Mesenchymal stem cell (in vitro differentiated cells and primary cell): ENCODE measurements at regions not wholly inside any gene's neighbourhood (a gene's known extent, or its start where the extent isn't known, plus 50 kb on each side); places are given as distances from the start of the nearest gene placed in this dataset.

ENCODE experiments used
- DNase-seq: peaks from one replicate; pipeline ENCODE4 v3.0.0-alpha.2; 2013
- H2AFZ ChIP-seq: one replicate; pipeline ENCODE4 v1.6.1; 2013; ENCODE audit warnings: low read depth, mild to moderate bottlenecking, control low read depth, inconsistent platforms, low read length, moderate library complexity
- H2AK5ac ChIP-seq: 2 replicates; pipeline ENCODE4 v1.6.1; 2013; ENCODE audit warnings: low read length, moderate library complexity, mild to moderate bottlenecking, inconsistent platforms; ENCODE audit not compliant: severe bottlenecking
- H2BK120ac ChIP-seq: one replicate; pipeline ENCODE4 v1.6.1; 2013; ENCODE audit warnings: low read depth, mild to moderate bottlenecking, inconsistent platforms, low read length, moderate library complexity
- H2BK12ac ChIP-seq, 2 experiments: one replicate each; pipeline ENCODE4 v1.6.1; 2013; ENCODE audit warnings: inconsistent platforms in 2 of 2, low read length in 2 of 2, mild to moderate bottlenecking in 2 of 2, moderate library complexity in 2 of 2, control low read depth in 1 of 2
- H2BK15ac ChIP-seq: one replicate; pipeline ENCODE4 v1.6.1; 2013; ENCODE audit warnings: mild to moderate bottlenecking, low read depth, inconsistent platforms; ENCODE audit not compliant: poor library complexity, severe bottlenecking
- H2BK5ac ChIP-seq: 2 replicates; pipeline ENCODE4 v1.6.1; 2013; ENCODE audit warnings: low read depth, mild to moderate bottlenecking, low read length, control low read depth, inconsistent platforms; ENCODE audit not compliant: poor library complexity, severe bottlenecking
- H3K14ac ChIP-seq, 2 experiments: one replicate each; pipeline ENCODE4 v1.6.1; 2013; ENCODE audit warnings: inconsistent platforms in 2 of 2, low read length in 2 of 2, control low read depth in 1 of 2, mild to moderate bottlenecking in 1 of 2, moderate library complexity in 1 of 2
- H3K18ac ChIP-seq, 2 experiments: one replicate each; pipeline ENCODE4 v1.6.1; 2013; ENCODE audit warnings: inconsistent platforms in 2 of 2, low read length in 2 of 2, control low read depth in 1 of 2, low read depth in 1 of 2, mild to moderate bottlenecking in 1 of 2
- H3K23ac ChIP-seq, 2 experiments: one replicate each; pipeline ENCODE4 v1.6.1; 2013; ENCODE audit warnings: inconsistent platforms in 2 of 2, low read length in 2 of 2, mild to moderate bottlenecking in 2 of 2, moderate library complexity in 2 of 2, control low read depth in 1 of 2
- H3K27ac ChIP-seq: 2 replicates; pipeline ENCODE4 v1.5.1; 2013; ENCODE audit warnings: mild to moderate bottlenecking, moderate library complexity, low read length, control low read depth, inconsistent platforms; ENCODE audit not compliant: poor library complexity, severe bottlenecking
- H3K27me3 ChIP-seq, 2 experiments: 2 replicates each; pipeline versions ENCODE4 v1.6.1 to v1.7.0; 2013; ENCODE audit warnings: low read length in 2 of 2, mild to moderate bottlenecking in 2 of 2, moderate library complexity in 2 of 2, control low read depth in 1 of 2, inconsistent platforms in 1 of 2; ENCODE audit not compliant: control insufficient read depth in 1 of 2, insufficient read depth in 1 of 2
- H3K36me3 ChIP-seq, 2 experiments: 2 replicates each; pipeline versions ENCODE4 v1.6.1 to v1.7.0; 2013; ENCODE audit warnings: low read length in 2 of 2, control low read depth in 1 of 2, inconsistent platforms in 1 of 2, low read depth in 1 of 2, mild to moderate bottlenecking in 1 of 2; ENCODE audit not compliant: insufficient read depth in 2 of 2, control insufficient read depth in 1 of 2
- H3K4ac ChIP-seq, 2 experiments: one replicate each; pipeline ENCODE4 v1.6.1; 2013; ENCODE audit warnings: inconsistent platforms in 2 of 2, low read length in 2 of 2, mild to moderate bottlenecking in 2 of 2, moderate library complexity in 2 of 2, control low read depth in 1 of 2, low read depth in 1 of 2
- H3K4me1 ChIP-seq: 2 replicates; pipeline ENCODE4 v1.6.1; 2013; ENCODE audit warnings: low read depth, low read length, control low read depth; ENCODE audit not compliant: control insufficient read depth, insufficient read depth
- H3K4me2 ChIP-seq: 2 replicates; pipeline ENCODE4 v1.6.1; 2013; ENCODE audit warnings: low read length, mild to moderate bottlenecking, inconsistent platforms; ENCODE audit not compliant: poor library complexity, severe bottlenecking
- H3K4me3 ChIP-seq, 2 experiments: 2 replicates each; pipeline versions ENCODE4 v1.5.1 to v1.7.0; 2013; ENCODE audit warnings: low read length in 2 of 2, mild to moderate bottlenecking in 2 of 2, control low read depth in 1 of 2, low read depth in 1 of 2; ENCODE audit not compliant: insufficient read depth in 1 of 2
- H3K79me1 ChIP-seq: replicated peaks from 2 replicates; pipeline ENCODE4 v1.6.1; 2013; ENCODE audit warnings: mild to moderate bottlenecking, control low read depth, low read length, inconsistent platforms; ENCODE audit not compliant: poor library complexity, severe bottlenecking
- H3K9ac ChIP-seq: 2 replicates; pipeline ENCODE4 v1.7.0; 2013; ENCODE audit warnings: mild to moderate bottlenecking, low read length, moderate library complexity
- H3K9me3 ChIP-seq: 2 replicates; pipeline ENCODE4 v1.7.0; 2013; ENCODE audit warnings: mild to moderate bottlenecking, low read length; ENCODE audit not compliant: control insufficient read depth
- H4K8ac ChIP-seq: one replicate; pipeline ENCODE4 v1.6.1; 2013; ENCODE audit warnings: inconsistent platforms, mild to moderate bottlenecking, low read length, moderate library complexity
- H4K91ac ChIP-seq: one replicate; pipeline ENCODE4 v1.6.1; 2013; ENCODE audit warnings: mild to moderate bottlenecking, low read length, inconsistent platforms
- WGBS: methylation state at CpG from one replicate; pipeline ENCODE4 v1.1.7; 2013; ENCODE audit warnings: mixed read lengths; 5-methylcytosine and 5-hydroxymethylcytosine counted together

GRCh38 chr5:154576429-154576806 is 98.4 kb upstream of the HAND1 start:
- Histone ChIP-seq H2BK12ac (no peak overlapping the region), H2AK5ac (no peak overlapping the region), H2BK120ac (no peak overlapping the region), H3K36me3 (no peaks in the 10 kb centered on the region), H3K4me3 (no peak overlapping the region), H3K4me1 (no peaks in the 10 kb centered on the region), H3K27me3 (peaks cover 58 to 64% of the 10 kb centered on the region in 2 experiments), H3K9me3 (no peaks in the 10 kb centered on the region), H4K8ac (no peak overlapping the region), H3K4me2 (no peak overlapping the region), H2AFZ (no peak overlapping the region), H3K18ac (no peak overlapping the region), H2BK5ac (no peak overlapping the region), H3K9ac (no peak overlapping the region), H2BK15ac (no peak overlapping the region), H3K14ac (no peak overlapping the region), H3K23ac (no peak overlapping the region), H3K79me1 (no peaks in the 10 kb centered on the region), H3K4ac (no peak overlapping the region), H4K91ac (no peak overlapping the region), H3K27ac (no peak overlapping the region)
- 7% methylated on average over 5 of the region's 9 CpGs for WGBS
- DNase-seq = no peak

- no peak for DNase-seq
- Histone ChIP-seq H2BK5ac (no peak overlapping the region), H4K91ac (no peak overlapping the region), H2AK5ac (no peak overlapping the region), H3K4me1 (no peaks in the 10 kb centered on the region), H2BK120ac (no peak overlapping the region), H3K27ac (no peak overlapping the region), H3K14ac (no peak overlapping the region), H3K23ac (no peak overlapping the region), H3K4me2 (no peak overlapping the region), H2BK15ac (no peak overlapping the region), H3K4me3 (no peak overlapping the region), H2BK12ac (no peak overlapping the region), H3K4ac (no peak overlapping the region), H2AFZ (no peak overlapping the region), H3K9me3 (no peaks in the 10 kb centered on the region), H4K8ac (no peak overlapping the region), H3K79me1 (no peaks in the 10 kb centered on the region), H3K9ac (no peak overlapping the region), H3K18ac (no peak overlapping the region), H3K27me3 (peaks cover 60 to 64% of the 10 kb centered on the region in 2 experiments), H3K36me3 (no peaks in the 10 kb centered on the region)
- WGBS = 7% methylated on average over 8 of the region's 11 CpGs
Observed at GRCh38 chr5:154575546-154576428, 97.8 kb upstream of the HAND1 start.

- Histone ChIP-seq H3K14ac (no peak overlapping the region), H3K4ac (no peak overlapping the region), H3K9ac (no peak overlapping the region), H2BK15ac (no peak overlapping the region), H3K4me3 (no peak overlapping the region), H3K79me1 (no peaks in the 10 kb centered on the region), H2BK120ac (no peak overlapping the region), H3K27ac (no peak overlapping the region), H3K9me3 (no peaks in the 10 kb centered on the region), H3K18ac (no peak overlapping the region), H3K4me2 (no peak overlapping the region), H2BK5ac (no peak overlapping the region), H4K8ac (no peak overlapping the region), H3K36me3 (no peaks in the 10 kb centered on the region), H3K23ac (no peak overlapping the region), H4K91ac (no peak overlapping the region), H2AFZ (no peak overlapping the region), H3K27me3 (peaks cover 61 to 63% of the 10 kb centered on the region in 2 experiments), H2BK12ac (no peak overlapping the region), H3K4me1 (no peaks in the 10 kb centered on the region), H2AK5ac (no peak overlapping the region)
- no peak for DNase-seq
- WGBS = 80% methylated on average over 6 of the region's 6 CpGs
Observed at GRCh38 chr5:154573011-154573410, 95.0 kb upstream of the HAND1 start.

GRCh38 chr5:154571325-154572035 is 93.5 kb upstream of the HAND1 start:
- H3K4me2 ChIP-seq = no peak overlapping the region
- 63% methylated on average over 6 of the region's 6 CpGs for WGBS

More at GRCh38 chr5:154571325-154572035, 93.5 kb upstream of the HAND1 start:
- H2BK15ac ChIP-seq = no peak overlapping the region
- H3K4ac ChIP-seq = no peak overlapping the region
- H3K9ac ChIP-seq = no peak overlapping the region
- no peak overlapping the region for H4K91ac ChIP-seq
- no peak overlapping the region for H3K27ac ChIP-seq
- H3K36me3 ChIP-seq = no peaks in the 10 kb centered on the region
- H2AFZ ChIP-seq = no peak overlapping the region
- H3K4me3 ChIP-seq = no peak overlapping the region
- no peak overlapping the region for H2BK12ac ChIP-seq
- H4K8ac ChIP-seq = no peak overlapping the region
- H3K23ac ChIP-seq = peak overlapping the region in 1 of 2 experiments; percentile 23
- no peak overlapping the region for H3K14ac ChIP-seq
- no peak overlapping the region for H2AK5ac ChIP-seq
- H3K79me1 ChIP-seq = no peaks in the 10 kb centered on the region
- no peaks in the 10 kb centered on the region for H3K9me3 ChIP-seq
- H3K27me3 ChIP-seq = peaks cover 56 to 64% of the 10 kb centered on the region in 2 experiments
- H2BK120ac ChIP-seq = no peak overlapping the region
- no peak overlapping the region for H3K18ac ChIP-seq
- no peak overlapping the region for H2BK5ac ChIP-seq
- no peak for DNase-seq
- H3K4me1 ChIP-seq = no peaks in the 10 kb centered on the region
